Hepatocyte (in vitro differentiated cells): ENCODE measurements at regions not wholly inside any gene's neighbourhood (a gene's known extent, or its start where the extent isn't known, plus 50 kb on each side); places are given as distances from the start of the nearest gene placed in this dataset.

Source experiments
- CTCF ChIP-seq: fragments of 200-600 bp; sonication (generic); IDR thresholded peaks from 2 replicates; pipeline ENCODE4 v1.5.1; 2016; ENCODE audit warnings: antibody characterized with exemption, mild to moderate bottlenecking; ENCODE audit not compliant: poor library complexity
- EZH2 ChIP-seq: fragments of 200-600 bp; sonication (generic); IDR thresholded peaks from 2 replicates; pipeline ENCODE4 v1.6.1; 2016; ENCODE audit warnings: antibody characterized with exemption, mild to moderate bottlenecking, borderline replicate concordance

- no peak for TF ChIP-seq CTCF
- TF ChIP-seq EZH2: no peak
These were observed 100.4 kb upstream of the FAM9B start for GRCh38 chrX:9134366-9134765.
